HG02943 (cell line): ENCODE measurements at regions not wholly inside any gene's neighbourhood (a gene's known extent, or its start where the extent isn't known, plus 50 kb on each side); places are given as distances from the start of the nearest gene placed in this dataset.
"Not testable (repeated sequence)": the region's sequence is repeated elsewhere in the genome, so short reads cannot be mapped to it uniquely, and the experiment has no call there.

Experiments used
- ATAC-seq: cut with Tn5 transposase; IDR thresholded peaks from one replicate; pipeline ENCODE4 v1.9.1; 2021; ENCODE audit warnings: mild to moderate bottlenecking, low read depth, moderate library complexity; ENCODE audit not compliant: unreplicated experiment

DNA sequence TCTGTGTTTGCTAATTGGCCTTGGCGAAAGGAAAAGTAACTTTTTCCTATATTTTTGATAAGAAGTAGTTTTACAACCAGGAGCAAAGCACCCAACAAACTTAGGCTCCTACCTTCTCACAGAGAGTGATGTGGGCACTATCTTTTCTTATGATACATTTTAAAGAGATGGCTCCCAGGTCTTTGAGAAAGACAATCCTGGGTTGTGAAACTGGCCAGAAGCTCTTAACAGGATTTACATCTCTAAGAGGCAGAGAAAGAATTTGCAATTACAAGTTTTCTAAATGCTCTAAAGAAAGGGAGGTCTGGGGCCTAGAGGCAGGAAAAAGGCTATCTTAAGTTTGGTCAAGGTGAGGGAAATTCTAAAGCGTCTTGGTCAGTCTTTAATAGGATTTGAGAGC lies 609.7 kb downstream of the VGLL3 start:
- no peak for ATAC-seq

DNA sequence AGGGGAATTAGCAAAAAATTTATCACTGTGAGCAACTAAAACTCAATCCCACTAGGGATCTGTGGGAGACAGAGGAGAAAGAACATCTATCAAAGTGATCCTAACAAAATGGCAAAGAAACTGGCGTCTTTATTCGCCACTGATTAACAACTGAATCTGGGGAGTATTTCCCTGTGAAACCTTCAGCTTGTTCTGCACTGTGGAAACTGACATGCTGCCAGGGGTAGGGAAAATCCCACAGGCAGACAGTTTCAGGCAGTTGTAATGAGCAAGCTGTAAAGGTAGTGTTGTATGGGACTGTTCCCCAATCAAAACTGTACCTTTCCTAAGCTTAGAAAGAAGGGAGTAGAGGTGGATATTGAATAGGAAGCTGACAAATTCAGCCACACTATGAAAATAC lies 611.7 kb downstream of the VGLL3 start:
- ATAC-seq = no peak

DNA sequence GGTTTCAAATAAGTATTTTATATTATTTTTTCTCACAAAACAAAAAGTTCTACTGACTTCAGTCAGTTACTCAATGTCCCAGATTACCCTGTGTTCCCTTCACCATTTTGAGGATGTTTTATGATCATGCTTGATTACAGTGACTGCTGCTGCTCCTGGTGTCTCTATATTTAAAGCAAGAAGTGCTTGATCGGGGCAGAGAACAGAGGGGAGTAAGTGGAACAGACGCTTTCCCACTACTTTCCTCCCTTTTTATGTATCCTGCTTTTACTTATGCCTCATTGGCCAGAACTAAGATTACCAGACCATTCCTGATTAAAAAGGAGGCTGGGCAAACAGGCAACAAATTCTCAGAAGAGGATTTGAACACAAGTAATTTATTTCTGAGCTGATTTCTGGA lies 612.1 kb downstream of the VGLL3 start:
- ATAC-seq = no peak

DNA sequence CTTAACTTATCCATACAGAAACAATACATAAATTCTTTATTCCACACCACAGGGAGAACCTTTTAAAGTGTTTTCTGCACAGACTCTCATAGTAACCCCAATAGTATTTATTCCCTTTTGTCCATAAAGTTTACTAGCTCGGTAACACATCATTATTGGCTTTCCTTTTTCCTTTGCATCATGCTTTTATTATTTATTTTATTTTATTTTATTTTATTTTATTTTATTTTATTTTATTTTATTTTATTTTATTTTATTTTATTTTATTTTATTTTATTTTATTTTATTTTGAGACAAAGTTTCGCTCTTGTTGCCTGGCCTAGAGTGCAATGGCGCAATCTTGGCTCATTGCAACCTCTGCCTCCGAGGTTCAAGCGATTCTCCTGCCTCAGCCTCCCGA lies 655.4 kb downstream of the VGLL3 start:
- not testable (repeated sequence) for ATAC-seq

DNA sequence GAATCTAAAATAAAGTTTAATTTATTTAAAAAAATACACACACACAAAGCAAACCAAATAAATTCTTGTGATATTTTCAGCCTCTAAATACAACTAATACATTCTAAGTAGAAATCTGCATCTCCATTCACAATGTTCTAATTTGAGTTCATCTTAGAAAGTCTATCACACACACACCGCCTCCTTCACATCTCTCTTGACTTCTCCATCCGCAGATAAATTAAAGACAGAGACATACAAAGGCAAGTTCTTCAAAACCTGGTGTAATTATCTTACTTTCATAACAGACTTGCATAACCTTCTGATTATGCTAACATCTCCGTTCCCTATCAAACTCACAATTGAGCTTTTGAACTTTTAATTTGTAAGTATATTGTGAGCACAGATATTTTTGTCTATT lies 657.3 kb downstream of the VGLL3 start:
- no peak for ATAC-seq

DNA sequence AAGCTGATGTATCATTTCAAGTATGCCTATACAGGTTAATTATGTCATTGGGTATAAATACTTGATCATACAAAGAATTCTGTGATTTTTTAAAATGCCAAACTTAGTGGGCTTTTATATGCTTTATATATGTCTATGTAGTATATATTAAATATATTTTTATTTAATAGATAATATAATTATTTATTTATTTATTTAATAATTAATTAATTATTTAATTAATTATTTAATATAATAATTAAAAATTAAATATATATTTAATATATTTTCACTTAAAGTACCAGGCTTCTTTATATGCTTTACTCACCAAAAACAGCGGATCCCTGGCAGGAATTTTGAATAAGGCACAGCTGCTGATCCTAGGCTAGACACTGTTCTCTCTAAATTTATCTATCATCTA lies 687.0 kb downstream of the VGLL3 start:
- ATAC-seq = no peak

DNA sequence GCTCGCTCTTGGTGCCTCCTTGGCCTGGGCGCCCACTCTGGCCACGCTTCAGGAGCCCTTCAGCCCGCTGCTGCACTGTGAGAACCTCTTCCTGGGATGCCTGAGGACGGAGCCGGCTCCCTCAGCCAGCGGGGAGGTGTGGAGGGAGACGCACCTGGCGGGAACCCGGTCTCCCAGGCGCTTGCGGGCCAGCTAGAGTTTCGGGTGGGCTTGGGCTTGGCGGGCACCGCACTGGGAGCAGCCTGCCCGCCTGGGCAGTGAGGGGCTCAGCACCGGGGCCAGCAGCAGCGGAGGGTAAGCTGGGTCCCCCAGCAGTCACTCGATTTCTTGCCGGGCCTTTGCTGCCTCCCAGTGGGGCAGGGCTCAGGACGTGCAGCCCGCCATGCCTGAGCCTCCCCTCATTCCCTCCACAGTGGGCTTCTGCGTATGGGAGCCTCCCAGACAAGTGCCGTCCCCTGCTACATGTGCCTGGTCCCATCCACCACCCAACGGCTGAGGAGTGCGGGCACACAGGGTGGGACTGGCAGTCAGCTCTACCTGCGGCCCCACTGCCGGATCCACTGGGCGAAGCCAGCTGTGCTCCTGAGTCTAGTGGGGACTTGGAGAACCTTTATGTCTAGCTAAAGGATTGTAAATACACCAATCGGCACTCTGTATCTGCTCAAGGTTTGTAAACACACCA lies 708.7 kb downstream of the VGLL3 start:
- ATAC-seq = no peak

DNA sequence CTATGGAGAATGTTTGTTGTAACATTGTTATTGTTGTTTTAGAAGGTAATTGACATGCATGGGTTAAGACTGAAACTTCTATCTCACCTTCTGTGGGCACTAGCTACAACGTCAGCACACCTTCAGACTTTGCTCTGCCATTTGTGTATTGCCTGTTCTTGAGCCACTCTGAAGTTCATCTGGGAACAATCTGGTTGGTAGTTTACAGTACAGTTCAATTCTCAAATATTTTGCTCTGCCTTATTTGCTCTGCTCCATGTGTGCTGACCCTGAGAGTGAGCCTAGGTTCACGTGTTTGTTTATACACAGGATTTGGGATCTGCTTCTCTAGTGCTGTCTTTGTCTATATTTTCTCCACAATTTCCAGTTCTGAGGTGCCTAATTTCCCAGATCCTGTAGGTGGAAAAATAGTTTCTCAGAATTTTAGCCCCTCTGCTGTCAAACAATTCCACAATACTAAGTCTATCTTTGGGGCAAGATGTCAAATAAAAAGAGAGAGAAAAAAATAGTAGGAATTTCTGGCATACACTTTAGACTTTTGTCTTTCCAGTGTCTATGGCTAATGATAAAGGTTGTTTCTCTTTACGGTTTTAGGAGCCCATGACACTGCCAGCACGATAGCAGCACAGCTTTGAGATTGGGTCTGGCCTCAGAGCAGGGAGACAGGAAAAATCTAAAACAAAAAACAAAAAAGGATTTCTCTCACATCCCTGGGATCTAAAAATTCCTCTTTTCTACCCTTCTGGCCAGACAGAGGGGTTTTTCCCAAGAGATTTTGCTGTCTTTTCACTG lies 721.4 kb downstream of the VGLL3 start:
- ATAC-seq = no peak

DNA sequence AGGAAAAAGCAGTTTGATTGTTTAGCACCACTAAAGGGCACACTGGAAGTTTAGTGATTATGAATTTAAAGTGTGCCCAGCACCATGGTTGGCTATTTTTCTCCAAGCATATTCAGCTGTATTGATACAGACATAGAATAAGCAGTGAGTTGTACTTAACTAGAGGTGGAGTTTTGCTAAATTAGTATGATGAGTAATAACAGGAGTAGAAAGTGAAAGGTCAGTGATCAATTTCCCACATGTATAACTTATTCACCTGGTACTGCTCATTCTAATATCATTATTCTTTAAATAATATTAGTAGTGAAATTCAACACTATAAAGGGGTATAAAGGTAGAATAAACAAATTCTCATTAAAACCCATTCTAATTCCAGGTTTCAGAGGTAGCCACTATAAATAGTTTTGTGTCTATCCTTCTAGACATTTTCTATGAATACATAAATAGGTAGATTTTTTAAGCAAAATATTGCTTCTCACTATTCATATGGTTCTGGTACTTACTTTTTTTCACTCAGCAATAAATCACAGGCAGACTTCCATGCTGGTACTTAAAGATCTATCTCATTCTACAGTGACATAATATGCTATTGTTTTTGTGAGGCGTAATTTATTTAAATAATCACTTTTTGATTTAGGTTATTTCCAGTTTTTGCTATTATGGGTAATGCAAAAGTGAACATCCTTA lies 732.9 kb downstream of the VGLL3 start:
- ATAC-seq = no peak

DNA sequence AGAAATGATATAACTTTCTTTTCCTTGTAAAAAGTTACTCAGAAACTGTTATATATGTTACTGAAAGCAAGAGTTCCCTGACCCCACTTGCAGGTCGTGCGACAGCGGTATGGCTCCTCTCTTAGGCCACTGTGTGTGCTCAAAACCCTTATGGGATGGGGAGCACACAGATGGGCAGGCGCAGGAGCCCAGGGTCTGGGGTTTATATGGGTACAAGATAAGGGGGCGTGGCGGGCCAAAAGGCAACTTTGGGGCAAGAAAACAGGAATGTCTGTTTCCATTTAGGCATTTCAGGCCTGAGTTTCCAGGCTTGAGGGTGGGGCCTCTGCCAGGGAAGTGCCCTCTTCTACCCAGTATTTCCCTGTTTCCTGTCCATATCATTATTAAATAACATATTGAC lies 736.5 kb downstream of the VGLL3 start:
- ATAC-seq = no peak

DNA sequence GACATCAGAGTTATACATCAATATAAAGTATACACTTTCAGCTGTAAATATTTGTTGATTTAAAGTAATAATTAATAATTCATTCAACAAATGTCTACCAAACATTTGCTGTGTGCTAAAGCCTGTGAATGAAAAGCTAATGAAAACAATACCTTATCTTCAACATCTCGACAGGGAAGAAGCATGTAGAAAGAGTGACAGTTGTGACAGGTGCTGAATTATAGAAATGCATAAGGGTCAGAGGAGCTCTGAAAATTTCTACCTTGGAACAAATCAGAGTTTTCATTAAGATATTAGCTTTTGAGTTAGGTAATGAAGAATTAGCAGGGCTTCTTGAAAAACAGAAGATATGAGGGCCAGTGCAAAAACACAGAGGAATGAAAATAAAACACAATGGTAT lies 739.2 kb downstream of the VGLL3 start:
- ATAC-seq = no peak

DNA sequence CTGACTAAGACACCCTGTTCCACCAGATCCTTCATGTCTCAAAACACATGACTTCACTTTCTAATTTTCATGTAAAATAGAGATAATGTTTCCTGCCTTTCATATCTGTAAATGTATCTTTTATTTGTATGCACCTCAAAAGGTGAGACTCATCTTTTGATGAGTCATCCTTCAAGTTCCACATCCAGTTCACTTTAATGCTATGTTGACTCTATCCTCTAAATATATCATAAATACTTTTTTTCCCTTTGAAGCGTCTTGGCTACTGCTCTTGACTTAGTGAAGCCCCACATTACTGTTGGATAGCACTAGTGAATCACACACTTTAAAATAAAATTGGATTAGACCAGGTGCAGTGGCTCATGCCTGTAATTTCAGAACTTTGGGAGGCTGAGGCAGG lies 741.1 kb downstream of the VGLL3 start:
- ATAC-seq = no peak

DNA sequence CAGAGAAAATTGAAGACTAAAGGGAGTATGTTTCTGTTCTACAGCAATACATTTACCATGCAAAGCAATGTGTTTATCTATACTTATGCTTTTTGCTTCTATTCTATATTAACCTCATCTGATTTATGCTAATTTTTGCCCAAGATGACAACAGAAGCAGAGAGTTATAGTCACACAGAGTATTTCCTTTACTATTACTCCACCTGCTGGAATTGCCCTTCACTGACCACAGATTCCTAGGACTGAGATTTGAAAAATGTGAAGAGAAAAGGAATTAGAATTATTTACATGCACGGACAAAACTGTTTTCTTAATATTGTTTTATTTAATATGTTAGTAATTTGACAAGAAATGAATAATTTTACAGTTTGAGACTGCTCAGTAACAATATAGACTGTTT lies 745.6 kb downstream of the VGLL3 start:
- no peak for ATAC-seq

DNA sequence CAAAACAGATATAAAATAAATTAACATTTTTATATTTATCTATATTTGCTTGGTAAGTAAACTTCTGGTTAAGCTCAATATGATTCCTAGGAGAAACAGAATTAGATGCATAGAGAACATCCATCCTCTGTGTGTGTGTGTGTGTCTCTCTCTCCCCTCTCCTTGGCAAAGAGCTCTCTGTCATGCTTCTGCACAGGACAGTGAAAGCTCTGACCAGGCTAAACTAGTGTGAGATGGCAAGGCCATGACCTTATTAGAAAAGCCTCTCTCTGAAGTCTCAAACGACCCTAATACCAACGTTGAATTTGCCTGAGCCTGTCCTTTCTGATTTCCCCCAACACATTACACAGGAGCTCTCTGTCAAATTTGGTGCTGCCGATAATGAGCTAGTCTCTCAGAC lies 746.0 kb downstream of the VGLL3 start:
- no peak for ATAC-seq

DNA sequence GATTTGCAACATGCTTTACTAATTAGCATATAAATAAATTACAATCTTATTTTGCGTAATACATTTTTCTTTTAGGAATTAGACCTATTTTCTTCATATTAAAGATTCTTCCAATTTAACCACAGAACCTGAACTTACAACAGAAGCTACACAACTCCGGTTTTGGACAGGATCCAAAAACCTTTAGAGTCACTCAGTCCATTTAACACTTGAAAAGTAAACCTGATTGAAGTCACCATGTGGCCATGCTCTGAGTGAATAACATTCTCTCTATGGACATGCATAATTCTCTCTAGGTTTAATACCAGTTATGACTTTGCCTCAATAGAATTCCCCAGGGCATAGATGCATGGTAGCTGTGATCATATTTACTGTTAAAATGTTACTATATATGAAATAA lies 751.0 kb downstream of the VGLL3 start:
- no peak for ATAC-seq

DNA sequence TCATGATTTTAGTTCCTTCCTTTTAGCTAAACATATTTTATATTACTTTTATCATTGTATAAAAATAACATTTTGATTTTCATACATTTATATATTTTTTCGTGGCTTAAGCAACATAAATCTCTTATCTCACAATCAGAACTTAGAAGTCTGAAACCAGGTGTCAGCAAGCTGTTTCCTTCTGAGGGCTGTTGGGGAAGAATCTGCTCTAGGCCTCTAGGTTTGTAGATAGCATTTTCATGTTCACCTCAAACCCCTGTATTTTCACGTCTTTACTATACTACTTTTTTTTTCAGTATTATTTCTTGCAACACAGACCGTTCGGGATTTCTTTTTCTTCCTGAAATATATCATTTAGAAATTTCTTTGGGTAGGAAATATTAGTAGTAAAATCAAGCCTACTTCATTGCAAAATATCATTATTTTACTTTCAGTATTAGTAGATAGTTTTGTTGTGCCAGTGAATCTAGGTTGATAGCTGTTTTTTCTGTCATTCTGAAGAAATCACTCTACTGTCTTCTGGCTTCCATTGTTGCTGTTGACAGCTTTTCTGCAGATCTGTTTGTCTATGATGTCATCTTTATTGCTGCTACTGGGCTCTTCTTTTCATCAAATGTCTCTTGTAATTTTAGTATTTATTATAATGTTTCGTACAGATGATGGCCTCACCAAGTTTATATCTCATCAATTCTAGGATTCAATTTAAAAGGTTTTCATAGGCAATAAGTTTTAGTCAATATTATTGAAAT lies 756.3 kb downstream of the VGLL3 start:
- no peak for ATAC-seq

DNA sequence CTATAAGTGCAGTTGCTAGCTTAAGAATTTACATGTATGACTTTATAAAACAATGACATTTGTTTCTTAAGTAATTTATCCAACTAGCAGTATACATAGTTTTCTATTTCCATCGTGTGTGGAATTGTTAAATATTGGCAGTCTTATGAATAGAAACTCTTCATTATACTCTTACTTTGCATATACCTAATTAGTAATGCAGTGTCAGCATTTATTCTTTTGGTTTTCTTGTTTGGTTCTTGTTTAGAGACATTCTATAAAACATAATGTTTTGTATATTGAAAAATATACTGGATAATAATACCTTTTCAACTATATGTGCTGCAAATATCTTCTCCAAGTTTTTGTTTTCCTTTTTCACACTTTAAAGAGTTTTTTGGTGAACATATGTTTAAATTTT lies 760.2 kb downstream of the VGLL3 start:
- ATAC-seq = no peak

DNA sequence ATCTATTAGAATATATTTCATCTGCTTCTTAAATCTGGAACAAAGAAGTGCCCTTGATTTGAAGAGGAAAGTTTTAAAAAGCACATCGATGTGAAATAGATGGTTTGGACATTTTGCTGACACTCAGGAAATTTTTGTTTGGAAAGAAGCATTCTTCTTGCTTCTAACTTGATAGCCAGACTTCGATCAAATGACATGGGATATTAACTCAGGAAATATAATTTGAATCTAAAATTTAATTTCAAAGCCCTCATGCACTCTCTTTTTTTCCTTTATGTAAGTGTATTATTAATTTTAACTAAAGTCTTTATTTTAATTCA lies 761.2 kb downstream of the VGLL3 start:
- no peak for ATAC-seq

DNA sequence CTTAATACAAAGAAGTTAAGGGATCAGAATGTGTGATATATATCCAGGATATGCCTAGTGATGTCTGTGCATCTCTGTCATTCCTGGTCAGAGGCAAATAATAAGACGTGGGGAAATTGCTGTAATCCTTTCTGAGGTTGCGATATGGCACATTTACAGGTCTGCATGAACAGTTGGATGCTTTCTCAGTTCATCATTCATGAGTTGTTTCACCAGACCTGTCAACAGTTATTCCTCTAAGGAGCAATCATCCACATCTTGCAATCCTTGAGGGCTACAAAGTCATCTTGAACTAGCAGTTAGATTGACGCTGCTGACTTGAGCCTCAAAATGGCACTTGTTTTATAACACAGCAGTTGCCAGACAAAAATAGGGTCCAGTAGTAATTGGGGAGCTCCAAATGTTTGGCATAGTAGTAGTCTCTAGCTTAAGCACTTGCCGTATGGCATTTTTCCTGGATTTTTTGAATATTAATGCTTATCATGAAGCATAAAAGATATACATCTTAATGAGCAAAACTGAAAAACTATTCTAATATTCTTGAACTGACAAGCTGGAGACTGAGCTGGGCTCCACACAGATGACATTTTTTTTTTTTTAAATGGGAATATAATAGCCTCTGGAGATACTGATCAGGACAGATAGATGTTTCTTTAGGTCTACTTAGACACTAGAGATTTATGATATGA lies 761.7 kb downstream of the VGLL3 start:
- ATAC-seq = no peak

DNA sequence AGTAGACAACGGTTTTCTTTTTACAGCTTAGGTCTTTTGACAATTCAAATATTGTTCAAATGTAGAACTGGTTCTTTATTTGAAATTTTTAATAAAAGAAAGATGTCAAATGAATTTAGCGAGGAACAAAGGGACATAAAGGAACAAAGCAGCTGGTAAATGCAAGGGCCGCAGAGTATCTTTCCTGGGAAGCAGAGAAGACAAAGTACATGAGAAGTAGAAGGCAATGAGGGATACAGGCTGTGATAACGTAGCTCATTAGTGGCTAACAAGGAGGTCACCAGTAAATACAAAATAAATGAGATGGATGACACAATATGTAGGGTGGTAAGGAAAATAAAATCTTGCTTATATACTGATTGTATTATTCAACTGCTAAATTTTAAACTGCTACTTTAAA lies 762.8 kb downstream of the VGLL3 start:
- no peak for ATAC-seq

DNA sequence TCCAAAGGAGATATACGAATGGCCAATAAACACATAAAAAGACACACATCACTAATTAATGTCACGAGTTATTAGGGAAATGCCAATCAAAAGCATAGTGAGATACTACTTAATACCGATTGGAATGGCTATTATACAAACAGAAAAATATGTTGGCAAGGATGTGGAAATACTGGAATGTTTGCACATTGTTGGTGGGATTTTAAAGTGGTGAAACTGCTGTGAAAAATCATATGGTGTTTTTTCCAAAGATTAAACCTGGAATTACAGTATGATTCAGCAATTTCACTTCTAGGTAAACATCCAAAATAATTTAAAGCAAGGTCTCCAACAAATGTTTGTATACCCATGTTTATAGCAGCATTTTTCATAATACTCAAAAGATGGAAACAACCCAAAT lies 765.5 kb downstream of the VGLL3 start:
- ATAC-seq = no peak
